SK-N-SH treated with all-trans-retinoic acid at 6 μM for 48 hours (cell line): ENCODE measurements at regions not wholly inside any gene's neighbourhood (a gene's known extent, or its start where the extent isn't known, plus 50 kb on each side); places are given as distances from the start of the nearest gene placed in this dataset.

ENCODE experiments used
- ARNTL ChIP-seq: fragments of 450-650 bp; formaldehyde crosslinking; IDR thresholded peaks from 2 replicates; pipeline ENCODE4 v1.5.0; 2020; ENCODE audit warnings: low read depth, mild to moderate bottlenecking, moderate library complexity, borderline replicate concordance
- ESRRG ChIP-seq: fragments of 250-450 bp; sonication (Bioruptor Pico); IDR thresholded peaks from 2 replicates; pipeline ENCODE4 v1.6.1; 2021; ENCODE audit warnings: mild to moderate bottlenecking
- GLIS3 ChIP-seq: fragments of 250-450 bp; sonication (Bioruptor Pico); IDR thresholded peaks from 2 replicates; pipeline ENCODE4 v1.5.0; 2020; ENCODE audit warnings: mild to moderate bottlenecking, moderate library complexity
- OSR1 ChIP-seq: fragments of 250-450 bp; sonication (Bioruptor Pico); IDR thresholded peaks from 2 replicates; pipeline ENCODE4 v1.8.0; 2022; ENCODE audit warnings: moderate library complexity, mild to moderate bottlenecking, inconsistent platforms
- TF ChIP-seq, protein P1 (sequence below): fragments of 250-450 bp; sonication (Bioruptor Pico); IDR thresholded peaks from 2 replicates; pipeline ENCODE4 v1.8.0; 2020; ENCODE audit warnings: mild to moderate bottlenecking, moderate library complexity, borderline replicate concordance
- TF ChIP-seq, protein P2 (sequence below): fragments of 250-450 bp; sonication (Bioruptor Pico); IDR thresholded peaks from 2 replicates; pipeline ENCODE4 v1.8.0; 2021; ENCODE audit warnings: low read depth, mild to moderate bottlenecking, moderate library complexity, borderline replicate concordance

DNA sequence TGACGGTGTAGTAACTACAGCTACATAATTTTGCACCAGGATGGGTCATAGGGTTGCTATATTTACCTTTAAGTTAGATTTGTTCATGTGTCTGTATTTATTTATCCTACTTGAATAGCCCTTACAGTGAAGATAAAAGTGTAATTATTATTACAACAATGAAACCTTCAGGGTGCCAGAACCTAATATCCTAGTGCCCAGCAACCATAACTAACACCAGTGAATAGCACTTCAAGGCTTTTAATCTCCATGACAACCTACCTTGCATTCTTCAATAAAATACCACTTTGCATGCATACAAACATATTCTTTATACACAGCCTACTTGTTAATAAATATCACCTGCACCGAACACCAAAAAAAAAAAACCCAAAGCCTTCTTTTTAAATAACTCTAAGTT lies 58.7 kb upstream of the G2E3 start:
- TF ChIP-seq, protein P1, sequence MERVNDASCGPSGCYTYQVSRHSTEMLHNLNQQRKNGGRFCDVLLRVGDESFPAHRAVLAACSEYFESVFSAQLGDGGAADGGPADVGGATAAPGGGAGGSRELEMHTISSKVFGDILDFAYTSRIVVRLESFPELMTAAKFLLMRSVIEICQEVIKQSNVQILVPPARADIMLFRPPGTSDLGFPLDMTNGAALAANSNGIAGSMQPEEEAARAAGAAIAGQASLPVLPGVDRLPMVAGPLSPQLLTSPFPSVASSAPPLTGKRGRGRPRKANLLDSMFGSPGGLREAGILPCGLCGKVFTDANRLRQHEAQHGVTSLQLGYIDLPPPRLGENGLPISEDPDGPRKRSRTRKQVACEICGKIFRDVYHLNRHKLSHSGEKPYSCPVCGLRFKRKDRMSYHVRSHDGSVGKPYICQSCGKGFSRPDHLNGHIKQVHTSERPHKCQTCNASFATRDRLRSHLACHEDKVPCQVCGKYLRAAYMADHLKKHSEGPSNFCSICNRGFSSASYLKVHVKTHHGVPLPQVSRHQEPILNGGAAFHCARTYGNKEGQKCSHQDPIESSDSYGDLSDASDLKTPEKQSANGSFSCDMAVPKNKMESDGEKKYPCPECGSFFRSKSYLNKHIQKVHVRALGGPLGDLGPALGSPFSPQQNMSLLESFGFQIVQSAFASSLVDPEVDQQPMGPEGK, result no peak
- TF ChIP-seq ARNTL (no peak), OSR1 (CRISPR knock-in tag) (no peak), GLIS3 (CRISPR knock-in tag) (no peak), ESRRG (CRISPR knock-in tag) (no peak)
- TF ChIP-seq, protein P2, sequence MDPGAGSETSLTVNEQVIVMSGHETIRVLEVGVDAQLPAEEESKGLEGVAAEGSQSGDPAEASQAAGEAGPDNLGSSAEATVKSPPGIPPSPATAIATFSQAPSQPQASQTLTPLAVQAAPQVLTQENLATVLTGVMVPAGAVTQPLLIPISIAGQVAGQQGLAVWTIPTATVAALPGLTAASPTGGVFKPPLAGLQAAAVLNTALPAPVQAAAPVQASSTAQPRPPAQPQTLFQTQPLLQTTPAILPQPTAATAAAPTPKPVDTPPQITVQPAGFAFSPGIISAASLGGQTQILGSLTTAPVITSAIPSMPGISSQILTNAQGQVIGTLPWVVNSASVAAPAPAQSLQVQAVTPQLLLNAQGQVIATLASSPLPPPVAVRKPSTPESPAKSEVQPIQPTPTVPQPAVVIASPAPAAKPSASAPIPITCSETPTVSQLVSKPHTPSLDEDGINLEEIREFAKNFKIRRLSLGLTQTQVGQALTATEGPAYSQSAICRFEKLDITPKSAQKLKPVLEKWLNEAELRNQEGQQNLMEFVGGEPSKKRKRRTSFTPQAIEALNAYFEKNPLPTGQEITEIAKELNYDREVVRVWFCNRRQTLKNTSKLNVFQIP (CRISPR knock-in tag), result no peak
